Stimulated activated CD4-positive, alpha-beta T cell treated with anti-CD3 and anti-CD28 coated beads, TNF-alpha, amount 100 ng/mL, for 24 hours (primary cell): ENCODE measurements at regions not wholly inside any gene's neighbourhood (a gene's known extent, or its start where the extent isn't known, plus 50 kb on each side); places are given as distances from the start of the nearest gene placed in this dataset.
"Not testable (repeated sequence)": the region's sequence is repeated elsewhere in the genome, so short reads cannot be mapped to it uniquely, and the experiment has no call there.

Experiments used
- DNase-seq, 3 experiments: peaks; one replicate each; pipeline ENCODE4 v3.0.0-alpha.2; 2020; ENCODE audit warnings: low read depth in 3 of 3

DNA sequence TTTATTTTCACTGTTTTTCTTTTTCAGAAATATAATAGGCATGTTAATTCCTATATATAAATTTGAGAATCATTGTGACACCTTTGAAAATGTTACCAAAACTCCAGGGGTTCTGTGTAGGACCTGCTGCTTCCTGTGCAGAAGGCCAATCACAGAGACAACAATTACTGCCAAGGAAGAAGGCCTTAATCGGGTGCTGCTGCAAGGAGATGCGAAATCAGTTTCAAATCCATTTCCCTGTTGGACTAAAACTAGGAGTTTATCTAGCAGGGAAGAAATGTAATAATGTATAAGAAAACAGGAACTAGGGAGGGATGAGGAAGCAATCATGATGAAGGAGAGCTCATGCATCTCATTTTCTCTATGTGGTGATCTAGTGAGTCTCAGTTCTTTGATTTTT is 209.7 kb upstream of the NUDT12 start:
- no peak for DNase-seq

DNA sequence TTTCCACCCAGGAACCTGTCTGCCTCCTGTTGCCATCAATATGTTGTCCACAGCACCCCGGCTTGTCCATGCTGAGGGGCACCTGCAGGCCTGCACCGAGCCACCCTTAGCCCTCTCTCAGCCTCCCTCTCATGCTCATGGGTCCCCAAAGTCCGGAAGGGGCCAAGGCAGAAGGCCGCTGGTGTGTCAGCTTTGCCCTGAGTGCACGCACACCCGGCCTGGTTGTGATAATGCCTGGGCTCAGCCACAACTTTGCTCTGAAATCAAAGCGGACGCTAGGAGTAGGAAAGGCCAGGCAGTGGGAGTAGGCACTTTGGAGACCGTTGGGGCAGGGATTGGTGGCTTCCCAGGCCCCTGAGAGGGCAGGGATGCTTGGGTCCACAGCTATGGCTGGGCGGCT is 201.8 kb upstream of the NUDT12 start:
- no peak for DNase-seq

DNA sequence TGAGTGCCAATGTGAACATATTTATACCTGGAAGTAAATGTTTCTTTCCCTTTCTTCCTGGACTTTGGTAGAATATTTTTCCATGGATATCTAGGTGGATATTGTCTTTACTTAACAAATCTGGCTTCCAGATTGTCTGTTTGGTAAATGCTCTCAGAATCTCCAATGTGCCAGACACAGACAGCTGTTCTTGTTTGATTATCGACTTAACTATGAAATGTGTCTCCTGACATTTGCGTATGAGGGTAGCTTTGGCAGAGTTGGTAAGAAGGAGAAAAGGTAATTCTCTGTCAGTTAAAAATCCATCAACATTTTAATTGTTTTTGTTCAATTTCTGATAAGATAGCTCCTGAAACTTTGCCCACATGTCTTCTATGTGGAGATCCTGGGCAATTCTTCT is 196.4 kb upstream of the NUDT12 start:
- no peak for DNase-seq

DNA sequence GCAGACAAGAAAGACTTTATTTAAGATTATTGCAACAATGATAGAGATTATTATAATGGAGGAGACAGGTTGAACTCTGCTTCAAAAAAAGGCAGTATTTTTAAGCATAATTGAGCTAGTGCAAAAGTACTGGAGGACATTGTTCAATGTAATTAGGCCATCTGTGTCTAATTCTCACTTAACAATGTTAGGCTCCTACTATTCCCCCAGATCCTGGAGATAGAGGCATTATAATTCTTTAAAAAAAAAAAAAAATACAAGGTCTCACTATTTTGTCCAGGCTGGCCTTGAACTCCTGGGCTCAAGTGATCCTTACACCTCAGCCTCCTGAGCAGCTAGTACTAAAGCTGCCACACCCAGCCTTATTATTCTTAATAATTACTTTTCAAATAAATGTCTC is 193.4 kb upstream of the NUDT12 start:
- DNase-seq = no peak

DNA sequence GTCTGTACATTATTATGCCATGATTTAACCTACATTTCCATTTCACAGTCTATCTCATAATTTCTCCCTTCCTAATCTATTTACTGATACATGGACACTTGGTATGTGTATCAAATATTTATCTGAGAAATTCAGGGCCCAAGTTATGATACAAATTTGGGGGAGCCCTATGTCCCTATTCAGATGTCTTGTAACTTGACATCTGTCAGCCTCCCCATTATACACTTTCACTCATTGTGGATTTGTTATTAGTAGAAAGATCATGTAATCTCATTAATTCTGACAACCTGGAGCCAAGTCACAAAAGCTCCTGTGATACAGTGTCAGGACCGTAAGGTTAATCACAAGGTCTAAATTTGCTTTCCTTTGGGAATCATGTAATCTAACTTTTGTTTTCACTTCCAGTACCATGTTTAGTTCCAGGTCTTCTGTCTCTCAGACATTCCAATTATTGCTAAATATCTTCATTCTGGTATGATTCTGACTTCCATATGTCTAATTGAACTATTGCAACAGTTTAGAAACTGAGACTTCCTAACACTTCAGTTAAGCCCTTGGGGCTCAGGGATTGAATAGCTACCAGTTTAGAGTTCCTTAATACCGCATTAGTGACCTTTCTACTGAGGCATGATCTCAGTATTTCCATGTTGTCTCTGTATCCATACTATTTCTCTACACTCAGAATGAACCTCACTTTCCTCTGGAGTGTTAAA is 182.9 kb upstream of the NUDT12 start:
- no peak for DNase-seq

DNA sequence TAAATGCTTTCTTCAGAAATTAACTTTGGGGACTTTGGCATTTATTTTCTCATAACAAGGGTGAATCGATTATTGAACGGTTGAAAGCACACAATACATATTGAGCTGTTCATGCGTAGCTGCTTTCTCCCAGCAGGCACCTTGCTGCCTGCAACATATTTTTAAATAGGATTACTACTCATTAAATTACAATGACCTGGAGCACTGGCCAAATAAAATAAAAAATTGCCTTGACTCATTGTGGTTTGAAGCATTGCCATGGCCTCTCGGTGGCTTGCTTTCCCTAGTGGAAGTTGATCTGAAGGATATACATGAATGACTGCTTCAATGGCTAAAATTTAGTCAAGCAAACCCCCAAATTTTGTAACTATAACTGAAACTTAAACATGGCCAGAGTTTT is 181.6 kb upstream of the NUDT12 start:
- no peak for DNase-seq

DNA sequence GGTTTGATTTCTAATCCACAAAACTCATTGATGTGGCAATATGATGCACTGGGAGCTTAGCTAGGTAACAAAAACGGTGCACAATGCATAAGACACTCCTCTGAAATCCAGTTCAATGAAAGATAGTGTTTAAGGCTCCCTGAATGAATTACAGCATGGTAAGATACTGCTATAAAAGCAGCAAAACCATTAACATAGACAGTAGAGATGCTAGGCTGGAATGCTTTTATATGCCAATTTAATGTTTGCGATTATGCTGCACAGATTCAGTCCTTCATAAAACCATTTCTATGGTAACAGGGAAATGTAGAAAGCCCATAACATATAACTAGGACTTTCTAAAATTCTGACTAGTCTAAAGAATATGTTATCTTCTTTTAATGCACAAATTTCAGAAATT is 180.8 kb upstream of the NUDT12 start:
- DNase-seq = no peak

DNA sequence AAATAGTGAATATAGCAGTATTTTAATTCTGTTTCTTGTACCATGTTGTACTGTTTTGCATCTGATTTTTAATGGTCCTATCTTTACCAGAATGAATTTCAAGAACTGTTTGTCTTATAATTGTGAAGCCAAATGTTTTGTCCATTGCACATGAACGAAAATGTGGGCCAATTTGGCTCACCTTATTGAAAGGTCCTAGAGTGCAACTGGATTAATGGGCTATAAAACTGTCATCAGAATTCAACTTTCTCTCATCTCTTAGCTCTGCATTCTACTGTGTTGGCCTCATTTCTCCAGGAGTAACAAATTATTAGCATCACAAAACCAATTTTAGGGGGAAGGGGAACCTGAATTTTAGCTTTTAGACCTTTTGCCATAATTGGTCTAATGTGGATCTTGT is 179.4 kb upstream of the NUDT12 start:
- no peak for DNase-seq

DNA sequence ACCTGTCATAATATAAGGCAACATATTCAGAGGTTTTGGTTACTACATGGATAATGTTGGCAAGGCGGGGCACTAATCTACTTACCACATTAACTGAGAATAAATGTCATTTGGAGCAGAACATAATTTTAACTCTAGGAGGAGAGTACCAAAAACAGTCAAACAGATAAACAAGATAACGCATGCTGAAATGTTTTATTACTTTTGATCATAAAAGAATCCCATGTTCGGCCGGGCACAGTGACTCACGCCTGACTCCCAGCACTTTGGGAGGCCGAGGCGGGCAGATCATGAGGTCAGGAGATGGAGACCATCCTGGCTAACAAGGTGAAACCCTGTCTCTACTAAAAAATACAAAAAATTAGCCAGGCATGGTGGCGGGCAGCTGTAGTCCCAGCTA is 173.8 kb upstream of the NUDT12 start:
- not testable (repeated sequence) for DNase-seq

DNA sequence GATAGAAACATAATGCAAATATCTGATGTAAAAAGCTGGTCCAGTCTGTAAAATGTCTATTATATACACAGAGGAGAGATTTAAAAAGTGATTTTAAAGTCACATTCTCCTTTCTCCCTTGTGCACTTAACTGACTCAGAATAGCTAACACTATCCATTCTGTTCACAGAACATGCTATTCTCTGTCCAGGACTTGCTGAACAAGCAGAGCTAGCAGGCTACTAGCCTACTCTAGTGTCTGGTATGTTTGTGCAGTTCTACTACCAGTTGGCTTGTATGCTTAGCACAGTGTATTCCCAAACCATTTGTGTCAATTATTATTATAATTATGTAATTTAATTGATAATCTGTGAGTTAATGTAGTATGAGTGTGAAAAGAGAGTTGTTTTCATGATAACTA is 161.7 kb upstream of the NUDT12 start:
- no peak for DNase-seq

DNA sequence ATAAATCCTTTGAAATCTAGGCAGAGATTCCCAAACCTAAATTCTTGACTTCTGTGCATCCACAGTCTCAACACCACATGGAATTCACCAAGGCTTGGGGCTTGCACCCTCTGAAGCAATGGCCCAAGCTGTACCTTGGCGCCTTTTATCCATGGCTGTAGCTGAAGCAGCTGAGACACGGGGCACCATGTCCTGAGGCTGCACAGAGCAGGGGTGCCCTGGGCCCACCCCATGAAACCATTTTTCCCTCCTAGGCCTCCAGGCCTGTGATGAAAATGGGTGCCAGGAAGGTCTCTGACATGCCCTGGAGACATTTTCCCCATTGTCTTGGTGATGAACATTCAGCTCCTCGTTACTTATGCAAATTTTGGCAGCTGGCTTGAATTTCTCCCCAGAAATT is 158.6 kb upstream of the NUDT12 start:
- no peak for DNase-seq

DNA sequence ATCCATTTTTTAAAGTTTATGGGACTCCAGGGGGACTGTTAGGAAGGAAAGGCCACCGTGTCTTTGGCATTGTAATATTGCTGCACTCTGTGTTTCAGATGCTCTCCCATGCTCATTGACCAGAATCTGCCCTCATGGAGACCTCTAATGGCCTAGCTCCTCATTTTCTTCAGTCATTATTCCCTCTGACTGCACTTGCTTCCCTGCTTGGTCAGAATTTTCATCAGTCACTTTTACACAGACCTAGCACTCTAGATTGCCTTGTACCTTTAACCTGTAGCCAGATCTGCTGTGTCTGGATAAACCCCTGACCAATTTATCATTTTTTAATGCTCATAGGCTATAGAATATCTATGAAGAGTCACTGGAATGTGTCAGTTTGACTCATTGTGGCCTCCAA is 155.5 kb upstream of the NUDT12 start:
- DNase-seq = no peak

DNA sequence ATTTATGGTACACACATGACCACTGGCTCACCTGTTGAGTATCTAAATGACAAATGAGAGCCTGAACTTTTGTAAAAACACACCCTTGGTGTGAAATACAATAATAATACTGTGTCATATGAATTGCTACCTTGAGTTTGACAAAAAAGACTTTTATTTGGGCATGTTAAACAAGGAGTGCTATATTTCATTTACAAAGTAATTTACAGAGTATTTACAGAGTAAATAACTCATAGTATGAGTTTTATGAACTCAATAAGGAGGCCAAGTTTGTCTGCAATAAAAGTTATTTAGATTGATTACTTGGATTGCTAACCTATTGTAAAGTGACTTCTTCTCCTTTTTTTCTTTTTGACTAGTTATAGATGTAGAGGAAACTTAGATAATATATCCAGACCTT is 146.0 kb upstream of the NUDT12 start:
- no peak for DNase-seq

DNA sequence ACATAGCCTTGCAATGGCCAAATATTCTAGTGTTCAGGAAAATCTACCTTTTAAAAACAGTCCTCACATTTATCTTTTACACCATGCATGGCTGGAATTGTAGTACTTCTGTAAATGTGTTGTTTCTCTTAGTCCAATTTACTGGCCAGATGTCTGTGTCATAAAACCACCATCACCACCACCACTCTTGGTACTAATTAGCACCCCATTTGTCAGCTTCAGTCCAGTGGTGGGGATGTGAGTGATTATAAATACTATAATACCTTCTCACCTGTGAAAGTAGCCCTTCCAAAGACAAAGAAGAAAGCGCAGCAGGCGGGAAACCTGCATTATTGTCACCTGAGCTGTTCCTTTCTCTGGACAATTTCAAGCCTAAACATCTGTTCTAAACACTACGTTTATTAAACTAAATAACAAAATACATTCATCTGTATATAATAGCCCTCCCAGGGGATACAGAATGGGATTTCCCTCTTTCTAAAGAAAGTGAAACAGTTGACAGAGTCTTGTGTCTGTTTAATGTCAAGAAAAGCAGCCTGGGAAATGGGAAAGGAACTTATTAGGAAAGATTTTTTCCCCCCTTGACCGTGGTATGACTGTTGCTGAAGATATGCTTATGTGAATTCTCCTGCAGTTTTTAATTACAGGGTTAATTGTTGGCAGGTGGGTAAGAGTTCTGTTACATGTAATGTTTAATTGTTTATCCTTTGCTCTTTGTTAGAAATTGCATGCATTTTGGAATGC is 144.5 kb upstream of the NUDT12 start:
- no peak for DNase-seq

DNA sequence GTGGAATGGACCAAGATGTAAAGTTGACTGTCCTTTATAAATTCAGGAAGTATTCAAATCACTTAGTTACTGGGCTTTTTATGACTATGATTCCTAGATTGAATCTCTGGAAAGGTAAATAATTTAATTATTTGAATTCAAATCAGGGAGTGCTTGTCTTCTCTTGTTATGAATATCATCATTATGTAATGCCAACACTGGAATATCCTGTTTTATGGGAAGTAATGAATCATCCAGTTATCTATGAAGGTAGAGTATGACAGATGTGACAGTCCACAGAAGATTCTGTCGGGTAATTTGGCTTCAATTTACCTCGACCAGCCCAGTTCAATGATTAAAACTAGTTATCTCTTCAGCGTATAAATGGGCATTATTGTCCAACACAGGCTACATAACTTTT is 141.0 kb upstream of the NUDT12 start:
- no peak for DNase-seq

DNA sequence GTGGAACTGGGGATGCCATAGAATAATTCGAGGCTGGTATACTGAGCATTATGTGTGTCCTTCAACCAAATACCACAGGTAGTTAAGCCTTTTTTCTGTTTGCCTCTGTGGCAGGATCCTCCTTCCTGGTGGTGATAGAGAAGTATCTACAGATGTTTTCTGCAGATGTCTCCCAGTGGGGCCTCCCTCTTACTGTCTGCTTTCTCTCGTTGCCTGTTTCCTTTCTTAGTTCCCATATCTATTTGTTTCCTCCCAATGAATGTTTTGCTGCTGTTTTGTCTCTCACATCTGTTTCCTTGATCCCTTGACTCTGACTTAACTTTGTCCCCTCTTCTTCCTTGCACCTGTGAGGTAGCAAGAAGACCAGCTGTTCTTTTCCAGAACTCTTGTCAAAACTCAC is 130.9 kb upstream of the NUDT12 start:
- no peak for DNase-seq

DNA sequence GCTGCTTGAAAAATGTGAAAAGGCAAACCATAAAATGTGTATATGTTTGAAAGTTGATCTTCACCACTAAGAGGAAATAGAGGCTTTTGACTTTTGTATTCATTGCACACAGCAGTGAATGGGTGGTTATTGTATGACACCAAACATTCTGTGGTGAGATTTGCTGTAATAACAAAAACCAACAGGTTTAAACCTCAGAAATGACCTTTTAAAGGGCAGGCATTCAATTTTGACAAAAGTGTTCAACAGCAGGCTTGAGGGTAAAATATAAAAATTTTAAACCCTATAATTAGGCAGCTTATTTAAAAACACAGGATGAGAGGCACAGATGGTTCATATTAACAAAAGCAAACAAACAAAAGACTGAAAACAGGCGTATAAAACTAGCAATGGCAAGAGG is 128.1 kb upstream of the NUDT12 start:
- no peak for DNase-seq

DNA sequence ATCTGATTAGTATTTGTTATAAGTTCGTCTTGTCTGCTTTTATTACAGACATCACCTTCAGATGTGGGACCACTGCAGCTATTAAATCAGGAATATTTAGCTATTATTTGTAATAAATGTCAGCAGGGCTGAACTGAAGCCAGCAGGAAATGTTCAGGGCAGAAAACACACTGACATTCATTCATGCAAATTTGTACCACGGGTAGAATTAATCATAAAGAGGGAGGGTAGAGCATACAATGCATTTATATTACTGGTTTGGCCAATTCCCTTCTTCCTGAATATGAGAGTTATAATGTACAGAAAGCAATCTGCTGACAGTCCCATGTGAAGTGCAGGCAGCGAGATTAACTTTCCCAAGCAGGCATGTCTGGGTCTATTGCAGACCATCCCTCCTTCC is 117.3 kb upstream of the NUDT12 start:
- no peak for DNase-seq

DNA sequence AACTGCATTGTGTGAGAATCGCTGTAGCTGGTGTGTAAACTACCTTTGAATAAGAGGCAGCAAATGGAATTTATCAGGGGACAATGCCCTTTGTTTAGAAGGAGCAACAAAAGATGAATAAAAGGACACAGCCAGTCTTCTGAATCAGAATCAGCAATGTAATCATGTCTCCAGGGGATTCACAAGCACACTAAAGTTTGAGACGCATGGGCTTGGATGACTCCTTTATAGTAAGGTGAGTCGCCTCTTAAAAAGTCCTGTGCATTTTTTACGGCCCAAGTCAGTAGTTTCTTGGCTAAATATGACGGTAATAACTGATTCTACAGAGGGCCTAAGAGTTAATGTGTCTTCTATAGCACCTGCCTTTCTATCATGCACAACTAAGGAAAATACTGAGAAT is 113.6 kb upstream of the NUDT12 start:
- DNase-seq = not testable (repeated sequence)

DNA sequence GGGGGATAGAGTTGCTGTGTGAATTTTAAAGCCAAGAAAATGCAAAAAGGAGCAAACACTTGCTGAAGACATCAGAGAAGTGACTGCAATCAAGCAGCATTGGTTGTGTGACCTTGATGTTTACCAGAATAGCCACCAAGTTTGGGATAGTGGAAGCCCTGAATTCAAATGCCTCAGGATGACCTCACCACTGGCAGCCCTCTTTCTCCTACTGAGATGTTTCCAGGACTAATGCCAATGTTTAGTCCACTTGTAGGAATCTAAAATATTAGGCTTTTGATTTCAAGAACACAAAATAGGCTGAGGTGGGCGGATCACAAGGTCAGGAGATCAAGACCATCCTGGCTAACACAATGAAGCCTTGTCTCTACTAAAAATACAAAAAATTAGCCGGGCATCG is 112.2 kb upstream of the NUDT12 start:
- no peak for DNase-seq

DNA sequence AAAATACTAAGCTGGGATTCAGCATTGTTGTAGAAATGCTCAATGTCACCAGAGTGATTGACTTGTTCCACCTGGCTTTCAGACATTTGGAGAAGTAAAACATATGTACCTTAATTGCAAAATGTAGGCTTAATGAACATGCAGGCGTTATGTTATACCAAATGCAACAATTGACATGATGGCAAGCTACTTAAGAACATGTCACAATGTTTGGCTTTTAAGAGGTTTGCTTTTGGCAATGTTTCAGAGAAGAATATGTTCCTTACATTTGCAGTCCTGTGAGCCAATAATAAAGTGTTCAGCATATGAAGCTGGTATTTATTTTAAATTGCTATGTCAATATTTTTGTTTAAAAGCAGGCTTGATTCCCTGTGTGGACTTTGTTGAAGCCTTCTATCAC is 111.7 kb upstream of the NUDT12 start:
- DNase-seq = no peak

DNA sequence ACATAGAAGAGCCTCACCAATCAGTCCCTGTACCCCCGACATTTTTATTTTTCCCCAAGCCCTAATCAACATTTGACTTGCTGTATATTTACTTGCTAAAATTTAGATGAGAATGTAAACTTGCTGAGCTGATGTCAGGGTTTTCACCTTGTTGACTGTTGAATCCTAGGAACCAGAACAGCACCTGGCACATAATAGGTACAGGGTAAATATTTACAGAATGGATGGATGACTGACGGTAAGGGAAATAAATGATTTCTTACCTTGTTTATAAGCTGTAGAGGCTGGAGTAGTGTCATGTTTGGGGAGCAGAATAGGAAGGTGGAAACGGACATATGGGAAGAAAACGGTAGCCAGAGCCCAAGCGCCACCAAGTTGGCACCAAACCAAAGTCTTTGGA is 107.0 kb upstream of the NUDT12 start:
- DNase-seq = no peak

DNA sequence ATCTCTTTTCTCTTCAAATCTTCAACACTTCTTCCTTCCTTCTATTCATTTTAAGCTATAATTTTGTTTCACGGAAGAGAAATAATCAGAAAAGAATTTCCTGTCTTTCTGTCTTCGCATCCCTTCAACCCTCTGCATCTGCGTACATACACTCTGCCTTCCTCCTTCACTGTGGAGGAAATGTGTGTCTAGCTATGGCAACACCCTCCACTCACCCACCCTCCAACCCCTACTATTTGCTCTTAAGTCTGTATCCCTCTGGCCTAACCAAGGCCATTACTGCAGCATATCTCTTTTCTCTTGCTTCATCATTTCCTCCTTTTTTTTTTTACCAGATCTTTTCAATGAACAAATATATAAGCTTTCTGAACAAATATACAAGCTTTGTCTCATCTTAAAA is 105.7 kb upstream of the NUDT12 start:
- no peak for DNase-seq

DNA sequence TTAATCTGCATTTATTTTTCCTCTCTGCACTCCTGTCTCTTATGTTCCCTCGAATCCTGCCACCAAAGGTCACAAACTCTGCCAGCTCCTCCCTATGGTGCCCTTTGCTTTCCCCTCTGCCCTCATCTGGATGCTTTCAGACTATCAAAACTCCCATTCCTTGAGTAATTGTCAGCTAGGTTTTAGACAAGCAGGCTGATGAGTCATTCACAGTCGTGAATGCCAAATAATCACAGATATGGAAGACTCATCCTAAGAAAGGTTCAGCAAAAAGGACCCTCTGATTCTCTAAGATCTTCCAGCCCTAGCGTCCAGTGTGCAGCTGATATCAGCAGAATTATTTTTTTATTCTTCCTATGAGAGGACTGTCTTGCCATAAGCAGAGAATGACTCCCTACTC is 104.5 kb upstream of the NUDT12 start:
- no peak for DNase-seq
